ENCODE measurements at regions not wholly inside any gene's neighbourhood (a gene's known extent, or its start where the extent isn't known, plus 50 kb on each side); places are given as distances from the start of the nearest gene placed in this dataset.

DNA sequence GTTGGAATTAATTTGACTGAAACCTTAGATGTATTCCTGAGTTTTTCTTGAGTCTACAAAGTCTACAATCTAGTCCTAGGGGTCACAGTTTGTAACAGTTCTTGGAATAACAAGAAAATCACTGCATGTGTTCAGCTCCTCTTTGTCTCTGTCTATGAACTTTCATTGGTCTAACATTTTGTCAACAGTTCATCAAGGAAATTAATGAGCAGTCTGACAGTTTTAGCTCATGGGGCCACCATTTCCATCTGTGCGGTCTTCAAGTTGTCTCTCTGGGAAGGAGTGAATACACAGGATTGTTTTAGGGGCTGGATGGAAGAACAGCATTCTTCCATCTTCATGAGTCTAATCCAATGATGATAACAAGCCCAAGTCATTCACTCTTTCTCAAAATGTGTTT, 276.4 kb downstream of the TMEM167A start:
- DNase-seq: no peak

DNA sequence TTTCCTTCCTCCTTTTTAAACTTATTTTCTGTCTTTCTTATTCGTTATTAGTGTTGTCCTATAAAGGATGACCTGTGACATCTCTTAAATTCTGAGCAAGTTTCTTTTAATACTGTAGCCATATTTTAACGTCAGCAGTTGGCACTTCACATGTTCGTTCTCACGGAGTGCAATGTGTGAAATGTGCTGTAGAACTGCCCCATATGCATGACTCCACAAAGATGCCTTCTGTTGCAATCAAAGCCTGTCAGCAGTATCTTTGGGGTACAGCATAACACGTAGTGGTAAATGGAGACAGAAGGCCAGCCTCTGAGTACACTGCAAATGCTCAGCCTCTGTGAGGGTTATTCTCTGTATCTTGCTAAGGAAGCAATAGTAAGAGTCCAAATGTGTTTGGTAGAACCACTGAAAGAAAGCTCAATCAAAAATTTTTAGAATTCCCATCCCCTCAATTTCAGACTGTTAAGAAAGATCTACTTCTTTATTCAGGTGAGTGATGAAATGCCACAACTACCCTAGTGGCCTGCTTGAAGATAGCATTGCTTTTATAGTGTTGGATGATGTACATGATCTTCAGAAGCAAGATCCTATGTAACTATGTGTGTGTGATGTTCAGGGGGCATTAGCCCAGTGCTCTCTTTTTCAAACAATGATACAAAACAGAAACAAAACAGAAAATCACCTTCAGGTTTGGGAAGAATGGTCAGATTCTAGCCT, 277.7 kb downstream of the TMEM167A start:
- DNase-seq: no peak

DNA sequence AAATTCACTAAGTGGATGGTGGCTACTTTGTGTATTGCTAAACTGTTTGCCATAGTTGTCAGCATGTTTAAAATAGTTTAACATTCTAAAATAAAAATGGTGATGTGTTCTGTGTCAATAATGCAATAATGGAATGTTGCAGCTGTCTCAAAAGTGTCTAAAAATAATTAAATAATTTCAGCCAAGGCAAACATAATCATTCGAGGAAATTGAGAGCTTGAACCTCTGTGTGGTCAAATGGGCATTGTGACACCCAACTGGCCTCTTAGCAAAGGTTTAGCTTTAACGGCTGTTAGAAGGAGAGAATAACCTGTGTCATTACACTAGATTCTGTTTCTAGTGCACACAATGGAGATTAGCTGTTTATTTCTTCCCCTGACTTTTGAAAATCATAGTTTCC, 278.5 kb downstream of the TMEM167A start:
- DNase-seq: no peak

DNA sequence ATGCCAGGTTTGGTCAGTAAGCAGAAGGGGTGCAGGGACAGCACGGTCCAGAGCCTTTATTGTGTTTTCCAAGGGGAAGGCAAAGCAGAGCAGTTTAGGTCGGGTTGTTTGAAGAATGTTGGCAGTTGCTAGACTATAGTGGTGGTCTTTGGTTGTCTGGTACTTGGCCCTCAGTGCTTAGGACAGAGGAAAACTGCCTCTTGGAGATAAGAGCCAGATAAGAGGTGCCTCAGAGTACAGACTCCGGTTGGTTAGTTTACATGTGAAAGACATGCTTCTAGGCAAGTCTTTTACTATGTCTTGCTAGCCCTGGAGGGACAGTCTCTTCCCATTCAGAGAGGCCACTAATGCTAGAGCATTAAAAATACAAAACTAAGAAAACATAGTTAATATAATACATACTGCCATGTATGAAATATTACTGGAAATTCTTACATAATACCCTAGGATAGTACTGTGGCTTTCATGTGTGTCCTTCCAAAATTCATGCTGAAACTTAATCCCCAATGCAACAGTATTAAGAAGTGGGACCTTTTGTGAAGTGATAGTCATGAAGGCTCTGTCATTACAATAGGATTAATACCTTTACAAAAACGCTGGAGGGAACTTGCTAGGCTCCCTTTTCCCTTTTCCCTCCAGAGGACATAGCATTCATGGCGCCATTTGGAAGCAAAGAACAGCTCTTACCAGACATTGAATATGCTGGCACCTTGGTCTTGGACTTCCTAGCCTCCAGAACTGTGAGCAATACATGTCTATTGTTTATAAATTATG, 280.4 kb downstream of the TMEM167A start:
- DNase-seq: no peak

DNA sequence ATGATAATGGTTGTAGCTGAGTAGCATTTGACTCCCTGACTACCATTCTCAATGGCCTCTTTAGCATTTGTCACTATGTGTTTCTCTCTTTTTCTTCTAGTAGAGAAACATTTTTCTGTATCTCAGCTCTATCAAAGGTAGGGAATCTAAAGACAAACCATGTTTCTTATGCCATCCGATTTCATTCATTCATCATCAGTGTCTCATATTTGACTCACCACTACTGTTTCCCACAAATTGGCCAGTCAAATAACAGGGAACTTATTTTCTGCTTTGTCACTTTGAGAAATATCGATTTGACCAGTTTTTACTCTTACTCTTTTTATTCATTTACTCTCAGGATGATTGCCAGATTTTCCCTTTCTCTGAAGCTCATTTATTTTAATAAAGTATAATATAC, 282.3 kb downstream of the TMEM167A start:
- no peak for DNase-seq

DNA sequence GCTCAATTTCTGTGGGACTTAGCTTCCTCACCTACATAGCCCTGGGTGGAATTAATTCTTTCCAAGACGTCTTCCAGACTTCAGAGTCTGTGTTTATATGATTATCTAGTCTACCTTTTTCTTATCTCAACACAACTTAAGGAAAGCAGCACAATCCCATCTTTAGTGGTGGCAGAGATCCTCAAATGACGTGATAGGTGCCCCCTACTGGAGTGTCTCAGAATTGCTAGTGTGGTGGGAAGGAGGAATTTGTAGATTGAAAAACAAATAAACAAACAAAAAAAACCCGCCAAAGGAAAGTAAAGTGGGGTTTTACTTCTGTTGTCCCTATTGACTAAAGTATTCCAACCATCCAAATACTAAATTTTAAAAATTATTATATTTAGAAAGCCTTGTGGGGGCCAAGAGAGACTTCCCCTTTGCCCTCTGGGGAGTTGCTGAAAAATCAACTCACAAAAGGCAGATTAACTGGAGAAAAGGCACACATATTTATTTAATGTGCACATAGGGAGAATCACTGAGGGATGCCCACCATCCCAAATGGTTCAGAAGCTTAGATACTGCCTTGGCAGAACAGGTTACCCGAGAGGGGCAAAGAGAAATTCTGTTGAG, 283.3 kb downstream of the TMEM167A start:
- DNase-seq: peak; percentile 50

DNA sequence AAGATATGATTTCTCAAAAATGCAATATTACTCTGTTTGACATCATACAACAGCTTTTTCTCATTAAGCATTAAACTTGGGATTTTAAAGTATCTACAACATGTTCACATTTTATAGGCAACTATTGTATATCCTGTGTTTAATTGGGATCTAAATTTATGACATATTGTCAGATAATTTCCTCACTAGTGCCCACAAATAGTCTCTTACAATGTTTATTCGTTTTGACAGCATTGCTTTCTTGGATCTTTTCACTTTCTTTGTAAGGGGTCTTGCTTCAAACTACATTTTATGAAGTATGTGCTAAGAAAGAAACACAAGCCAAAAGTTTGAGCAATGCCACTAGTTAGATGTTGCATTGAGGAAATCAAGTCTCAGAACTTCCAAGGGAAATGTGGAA, 285.1 kb downstream of the TMEM167A start:
- DNase-seq: no peak

DNA sequence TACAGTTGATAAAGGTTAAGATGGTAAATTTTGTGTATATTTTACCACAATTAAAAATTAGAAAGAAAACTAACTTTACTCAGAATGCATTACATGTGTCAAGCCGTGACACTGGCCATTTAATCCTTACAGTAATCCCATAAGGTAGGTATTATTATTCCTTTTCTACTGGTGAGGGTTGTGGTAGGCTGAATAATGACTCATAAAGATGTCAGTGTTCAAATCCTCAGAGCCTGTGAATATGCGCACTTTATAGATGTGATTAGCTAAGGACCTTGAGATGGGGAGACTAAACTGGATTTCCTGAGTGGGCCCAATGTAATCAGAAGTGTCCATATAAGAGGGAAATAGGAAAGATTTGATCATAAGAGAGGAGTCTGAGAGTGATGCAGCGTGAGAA, 288.1 kb downstream of the TMEM167A start:
- no peak for DNase-seq

DNA sequence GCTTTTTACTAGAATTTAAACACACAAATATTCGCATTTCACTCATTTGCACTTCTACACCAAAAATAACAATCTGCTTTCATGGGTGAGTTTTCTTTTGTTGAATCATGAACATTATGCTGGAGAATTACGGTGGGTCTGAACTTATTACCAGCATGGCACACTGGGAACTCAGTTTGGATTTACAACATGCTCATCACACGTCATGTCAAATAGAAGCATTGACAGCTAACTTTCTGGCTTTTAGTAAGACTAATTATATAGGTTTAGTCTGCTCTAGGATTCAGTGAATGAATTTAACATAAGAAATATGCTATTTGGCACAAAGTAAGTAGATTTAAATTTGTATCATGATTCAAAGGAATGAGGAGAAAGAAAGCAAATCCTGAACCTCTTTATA, 290.4 kb downstream of the TMEM167A start:
- DNase-seq: no peak

DNA sequence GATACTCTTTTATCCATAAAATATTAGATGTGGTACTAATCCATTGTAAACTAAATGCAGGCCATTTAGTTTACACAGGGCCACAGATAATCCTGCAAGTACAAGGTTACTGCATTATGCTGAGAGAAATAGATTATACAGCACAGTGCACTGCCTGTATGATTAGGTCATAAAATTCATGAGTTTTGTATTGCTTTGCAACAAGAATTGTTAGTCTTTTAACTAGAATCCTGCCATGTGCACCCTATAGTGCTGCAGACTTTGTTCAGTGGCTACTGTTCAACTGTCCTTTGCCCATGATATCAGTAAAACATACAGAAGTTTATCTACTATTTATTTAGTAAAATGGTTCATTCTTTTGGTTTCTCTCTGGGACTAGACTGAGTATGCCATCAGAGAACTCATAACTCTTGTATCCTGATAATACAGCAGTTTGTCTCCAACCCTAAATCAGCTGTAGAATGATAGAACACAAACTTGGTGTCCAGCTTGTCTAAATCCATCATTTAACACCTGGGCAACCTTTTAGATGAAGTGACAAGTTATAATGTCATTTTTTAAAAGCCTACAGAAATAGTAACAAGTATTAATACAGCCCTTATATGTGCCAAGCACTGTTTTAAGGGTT, 291.2 kb downstream of the TMEM167A start:
- DNase-seq: no peak

DNA sequence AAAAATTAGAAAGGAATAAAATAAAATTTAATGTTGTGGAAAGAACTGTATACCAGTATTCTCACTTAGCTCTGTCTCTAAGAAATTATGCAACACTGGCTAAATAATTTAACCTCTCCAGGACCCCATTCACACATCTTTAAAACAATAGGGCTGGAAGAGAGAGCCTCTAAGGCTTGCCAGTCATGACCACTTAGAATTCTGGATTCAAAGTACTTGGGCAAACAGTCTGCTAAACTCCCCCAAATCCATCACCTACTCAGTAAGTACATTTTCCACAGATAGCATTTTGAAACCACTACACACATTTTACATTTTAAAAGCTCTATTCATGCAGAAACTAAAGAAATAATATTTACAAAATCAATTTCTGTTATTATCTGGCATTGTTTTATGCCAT, 291.7 kb downstream of the TMEM167A start:
- DNase-seq: no peak

DNA sequence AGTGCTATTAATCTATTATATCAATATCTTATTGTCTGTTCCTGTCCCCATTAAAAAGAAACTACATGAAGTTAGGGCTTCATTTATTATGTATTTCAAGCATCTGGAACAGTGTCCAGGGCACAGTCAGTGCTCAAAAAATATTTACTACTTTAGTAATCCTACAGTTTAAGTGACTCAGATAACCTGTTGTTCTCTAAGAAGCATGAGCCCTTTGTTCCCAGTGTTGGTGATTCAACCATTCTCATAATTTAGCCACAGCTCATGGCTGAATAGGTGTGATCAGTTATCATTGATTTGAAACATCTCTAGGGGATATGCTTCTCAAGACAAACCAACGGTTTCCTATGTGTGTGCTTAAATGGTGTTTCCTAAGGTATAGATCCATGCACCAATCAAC, 292.7 kb downstream of the TMEM167A start:
- DNase-seq: no peak

DNA sequence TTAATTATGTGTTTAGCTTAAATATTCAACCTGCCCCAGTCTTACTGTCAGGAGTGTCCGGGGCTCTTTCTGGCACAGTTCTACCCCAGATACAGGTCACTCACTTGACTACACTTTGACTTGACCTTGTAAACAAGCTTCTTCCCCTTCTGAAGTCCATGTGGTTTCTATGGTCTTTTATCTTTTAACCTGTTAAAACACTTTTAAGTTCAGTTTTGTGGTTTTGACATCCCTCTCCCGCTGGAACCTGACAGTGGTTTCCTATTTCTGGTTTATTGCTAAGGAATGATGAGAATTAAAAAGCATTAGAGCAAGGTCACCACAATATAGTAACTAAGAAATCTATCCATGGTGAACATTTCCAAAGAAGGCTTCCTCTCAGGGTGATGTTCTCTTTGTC, 300.1 kb downstream of the TMEM167A start:
- DNase-seq: no peak

DNA sequence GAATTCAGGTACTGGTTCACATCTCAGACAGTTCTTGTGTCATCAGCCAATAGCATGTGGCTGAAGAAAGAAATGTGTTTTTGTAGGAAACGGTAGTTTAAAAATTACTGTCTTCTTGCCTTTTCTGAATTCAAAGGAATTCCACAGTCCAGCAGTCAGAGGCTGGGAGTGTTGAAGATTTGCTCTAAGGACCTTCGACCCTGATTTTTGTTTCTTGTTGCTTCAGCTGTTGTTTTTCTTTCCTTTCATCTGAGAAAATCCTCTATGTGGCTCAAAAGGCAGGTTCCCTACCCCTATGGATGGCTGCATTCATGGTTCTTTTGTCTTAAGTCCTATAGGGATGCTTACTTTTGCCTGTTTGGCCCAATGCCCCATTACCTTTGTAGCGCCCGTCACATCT, 304.9 kb downstream of the TMEM167A start:
- no peak for DNase-seq

DNA sequence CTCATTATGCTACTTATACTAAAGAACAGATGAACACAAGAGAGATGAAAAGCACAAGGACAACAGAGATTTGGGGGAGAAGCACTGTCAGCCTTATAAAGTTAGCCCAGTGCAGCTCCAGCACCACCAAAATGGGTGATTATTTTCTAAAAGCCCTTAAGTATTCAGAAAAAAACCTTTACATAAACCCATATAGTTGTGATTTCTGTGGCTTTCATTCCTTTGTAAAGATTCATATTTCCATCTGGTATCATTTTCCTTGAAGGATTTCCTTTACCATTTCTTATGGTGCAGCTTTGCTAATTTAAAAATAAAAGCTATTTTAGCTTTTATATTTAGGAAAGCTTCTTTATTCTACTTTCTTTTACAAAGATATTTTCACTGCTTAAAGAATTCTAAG, 311.0 kb downstream of the TMEM167A start:
- DNase-seq: no peak

DNA sequence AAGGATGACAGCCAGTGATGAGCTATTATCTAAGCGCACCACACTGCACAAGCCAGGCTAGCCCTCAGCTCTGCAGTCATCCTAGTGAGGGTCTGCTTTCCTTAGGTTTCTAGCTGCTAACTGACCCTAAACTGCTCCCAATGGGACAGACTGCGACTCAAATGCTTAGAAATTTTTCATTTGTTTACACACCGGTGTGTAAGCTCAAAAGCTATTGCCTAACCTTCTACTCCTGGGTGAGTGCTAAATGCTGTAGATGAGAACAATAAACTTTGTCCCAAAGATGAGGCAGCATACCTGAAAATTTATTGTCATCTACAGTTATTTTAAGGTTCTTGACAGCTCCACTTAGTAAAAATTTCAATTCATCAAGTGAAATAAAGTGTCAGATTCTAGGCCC, 311.4 kb downstream of the TMEM167A start:
- DNase-seq: no peak

DNA sequence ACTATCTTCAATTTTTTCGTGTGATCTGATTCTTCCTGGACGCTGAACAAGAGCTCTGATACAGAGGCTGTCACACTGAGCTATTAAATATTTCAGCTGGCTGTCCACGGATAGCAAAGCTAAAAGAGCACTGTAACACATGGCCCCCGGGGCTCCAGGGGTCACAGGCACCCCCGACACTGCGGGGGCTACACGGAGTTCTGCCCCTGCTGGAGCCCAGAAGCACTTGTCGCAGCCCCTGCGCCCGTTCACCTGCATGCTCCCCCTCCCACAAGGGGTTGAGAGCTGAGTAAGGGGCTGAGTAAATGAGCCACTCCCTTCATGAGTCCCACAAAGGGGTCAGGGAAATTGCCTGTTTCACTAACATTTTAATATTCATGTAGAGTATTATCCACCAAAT, 316.3 kb downstream of the TMEM167A start:
- DNase-seq: no peak

DNA sequence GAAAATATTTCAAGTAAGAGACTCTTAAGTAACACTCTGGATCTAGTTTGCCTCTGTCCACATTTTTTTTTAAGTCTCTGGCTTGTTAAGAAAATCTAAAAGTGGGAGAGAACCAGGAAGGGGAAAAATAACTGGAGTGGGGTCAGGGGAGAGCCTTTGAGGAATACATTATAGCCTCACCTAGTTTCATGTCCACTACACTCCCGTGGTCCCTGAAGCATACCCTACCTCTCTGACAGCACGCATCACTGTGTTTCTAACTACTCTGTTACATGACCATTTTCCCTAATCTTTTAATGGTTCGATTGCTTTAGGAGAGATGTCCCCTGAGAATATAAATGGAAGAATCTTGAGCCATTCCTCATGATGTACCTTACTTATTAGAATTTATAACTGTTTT, 318.3 kb downstream of the TMEM167A start:
- no peak for DNase-seq

DNA sequence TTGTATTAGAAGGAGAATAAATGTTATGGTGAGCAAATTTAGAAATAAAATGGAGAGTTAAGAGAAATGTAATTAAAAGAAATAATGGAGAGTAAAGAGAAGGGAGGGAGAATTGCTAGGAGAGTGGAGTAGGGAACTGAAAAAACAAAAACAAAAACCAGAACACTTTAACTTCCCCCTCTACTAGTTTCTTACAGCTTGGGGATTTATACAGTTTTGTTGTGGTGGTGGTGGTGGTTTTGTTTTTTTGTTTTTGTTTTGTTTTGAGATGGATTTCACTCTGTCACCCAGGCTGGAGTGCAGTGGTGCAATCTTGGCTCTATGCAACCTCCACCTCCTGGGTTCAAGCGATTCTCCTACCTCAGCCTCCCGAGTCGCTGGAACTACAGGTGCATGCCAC, 322.4 kb downstream of the TMEM167A start:
- no peak for DNase-seq

DNA sequence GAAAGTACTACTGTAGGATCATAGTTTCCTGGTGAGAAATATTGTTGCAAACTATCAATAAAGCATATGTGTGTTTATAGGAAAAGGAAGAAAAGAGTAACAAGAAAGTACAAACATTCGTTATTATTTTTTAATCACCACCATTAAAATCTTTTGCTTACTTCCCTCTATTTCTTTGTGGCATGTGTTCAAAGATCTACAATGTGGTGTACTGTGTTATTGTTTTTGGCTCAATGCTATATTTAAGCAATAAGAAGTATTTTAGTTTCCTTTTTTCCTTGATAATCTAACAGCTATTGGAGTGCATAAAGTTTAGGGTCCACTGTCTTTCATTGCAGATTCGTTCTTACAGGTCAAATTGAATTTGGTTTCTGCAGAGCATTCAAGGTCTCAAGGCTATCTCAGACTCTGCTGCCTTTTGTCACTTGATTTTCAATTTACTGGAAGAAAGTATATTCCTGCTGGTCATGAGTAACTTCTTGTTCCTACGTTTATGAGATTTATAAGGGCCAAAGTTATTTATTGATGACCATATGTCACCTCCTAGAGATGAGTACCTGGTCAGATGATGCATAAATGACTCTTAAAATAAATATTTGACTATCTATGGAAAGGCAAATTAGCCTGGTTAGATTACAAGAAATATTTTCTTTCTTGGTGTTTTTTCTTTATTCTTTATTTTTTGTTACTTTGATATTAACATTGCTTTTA, 323.0 kb downstream of the TMEM167A start:
- DNase-seq: no peak

DNA sequence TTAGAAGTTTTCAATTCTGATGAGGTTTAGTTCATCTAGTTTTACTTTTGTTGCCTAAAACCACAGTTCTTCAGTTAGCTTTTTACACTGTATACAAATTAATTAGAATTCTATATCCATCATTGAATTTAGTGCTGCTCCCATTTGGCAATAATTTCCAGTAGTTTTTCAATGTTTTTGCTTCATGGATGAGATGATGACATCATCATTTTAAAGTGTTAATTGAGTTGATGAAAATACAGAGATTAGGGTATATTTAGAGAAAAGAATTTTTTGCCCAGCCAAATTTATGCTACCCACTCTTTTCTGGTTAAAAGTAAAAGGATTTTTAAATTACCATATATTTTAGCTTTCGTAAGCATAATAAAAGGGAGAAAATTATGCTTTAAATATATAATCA, 323.8 kb downstream of the TMEM167A start:
- DNase-seq: no peak

DNA sequence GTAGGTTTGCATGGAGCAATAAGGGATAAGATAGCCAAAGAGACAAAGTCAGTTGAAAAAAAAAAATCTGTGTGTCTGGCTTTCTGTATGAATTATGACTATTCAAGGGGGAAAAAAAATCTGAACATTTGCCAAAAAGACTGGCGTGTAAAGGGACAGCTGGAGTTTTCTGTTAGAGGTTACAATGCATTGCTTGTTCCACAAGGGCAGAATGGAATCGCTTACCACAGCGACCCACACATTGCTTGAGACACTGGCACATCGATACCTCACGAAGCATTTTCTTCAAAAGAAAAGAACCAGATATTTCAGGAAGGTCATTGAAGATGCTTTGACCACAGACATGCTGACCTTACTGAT, 327.8 kb downstream of the TMEM167A start:
- no peak for DNase-seq
